ENCODE measurements at regions not wholly inside any gene's neighbourhood (a gene's known extent, or its start where the extent isn't known, plus 50 kb on each side); places are given as distances from the start of the nearest gene placed in this dataset.

- no peak for DNase-seq
- no peaks in the 10 kb centered on the region for H4K20me1 ChIP-seq (ENCODE audit: insufficient read depth, low read length)
- ATAC-seq (ENCODE audit: insufficient read depth, low read depth) = no peak
These were observed 133.7 kb upstream of the FBXL17 start for GRCh38 chr5:108515517-108516105.

DNA sequence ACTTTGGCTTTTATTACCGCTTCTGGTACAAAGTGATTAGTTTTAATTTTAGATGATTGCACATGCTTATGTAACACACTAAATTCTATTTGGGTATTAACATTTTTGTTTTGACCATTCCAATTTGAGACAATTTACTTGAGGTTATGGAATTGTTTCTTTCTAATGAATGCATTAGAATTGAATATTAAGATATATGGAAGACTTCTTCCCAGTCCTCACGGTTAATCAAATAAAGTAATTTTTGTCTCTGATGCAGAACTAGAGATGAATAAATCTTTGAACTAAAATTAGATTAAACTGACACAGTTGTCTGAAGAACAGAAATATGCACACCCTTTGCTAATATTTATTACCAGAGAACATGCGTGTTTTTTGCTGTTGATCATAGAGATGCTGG, 127.1 kb upstream of the FBXL17 start:
- Histone ChIP-seq H2AFZ (ENCODE audit: low read depth, low read length) (no peak overlapping the region), H3K4me3 (ENCODE audit: low read depth in 1 of 2, low read length in 2 of 2) (no peak overlapping the region), H3K4me1 (ENCODE audit: insufficient read depth, low read length) (no peaks in the 10 kb centered on the region), H3K9ac (ENCODE audit: low read depth, low read length) (no peak overlapping the region), H3K79me2 (ENCODE audit: insufficient read depth, low read length) (no peaks in the 10 kb centered on the region), H4K20me1 (ENCODE audit: insufficient read depth, low read length) (no peaks in the 10 kb centered on the region), H3K9me3 (ENCODE audit: insufficient read depth, low read length, severe bottlenecking) (no peaks in the 10 kb centered on the region), H3K27ac (ENCODE audit: low read length) (no peak overlapping the region), H3K4me2 (ENCODE audit: insufficient read depth, low read length) (no peak overlapping the region), H3K27me3 (ENCODE audit: insufficient read depth, low read length, poor library complexity) (no peaks in the 10 kb centered on the region), H3K36me3 (ENCODE audit: insufficient read depth, low read length) (no peaks in the 10 kb centered on the region)
- ATAC-seq (ENCODE audit: insufficient read depth, low read depth) (no peak), DNase-seq (no peak)
- no peak for TF ChIP-seq EZH2 (IDR thresholded peaks at IDR 0.05; ENCODE audit: borderline replicate concordance, low read depth, low read length, severe bottlenecking)
- TF ChIP-seq, protein P1, sequence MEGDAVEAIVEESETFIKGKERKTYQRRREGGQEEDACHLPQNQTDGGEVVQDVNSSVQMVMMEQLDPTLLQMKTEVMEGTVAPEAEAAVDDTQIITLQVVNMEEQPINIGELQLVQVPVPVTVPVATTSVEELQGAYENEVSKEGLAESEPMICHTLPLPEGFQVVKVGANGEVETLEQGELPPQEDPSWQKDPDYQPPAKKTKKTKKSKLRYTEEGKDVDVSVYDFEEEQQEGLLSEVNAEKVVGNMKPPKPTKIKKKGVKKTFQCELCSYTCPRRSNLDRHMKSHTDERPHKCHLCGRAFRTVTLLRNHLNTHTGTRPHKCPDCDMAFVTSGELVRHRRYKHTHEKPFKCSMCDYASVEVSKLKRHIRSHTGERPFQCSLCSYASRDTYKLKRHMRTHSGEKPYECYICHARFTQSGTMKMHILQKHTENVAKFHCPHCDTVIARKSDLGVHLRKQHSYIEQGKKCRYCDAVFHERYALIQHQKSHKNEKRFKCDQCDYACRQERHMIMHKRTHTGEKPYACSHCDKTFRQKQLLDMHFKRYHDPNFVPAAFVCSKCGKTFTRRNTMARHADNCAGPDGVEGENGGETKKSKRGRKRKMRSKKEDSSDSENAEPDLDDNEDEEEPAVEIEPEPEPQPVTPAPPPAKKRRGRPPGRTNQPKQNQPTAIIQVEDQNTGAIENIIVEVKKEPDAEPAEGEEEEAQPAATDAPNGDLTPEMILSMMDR (IDR thresholded peaks at IDR 0.05; ENCODE audit: borderline replicate concordance, extremely low read depth, low read length, poor library complexity, severe bottlenecking) = no peak

More at GRCh38 chr5:108515517-108516105, 133.7 kb upstream of the FBXL17 start:
- Histone ChIP-seq H2AFZ (ENCODE audit: low read depth, low read length) (no peak overlapping the region), H3K4me3 (ENCODE audit: low read depth in 1 of 2, low read length in 2 of 2) (no peak overlapping the region), H3K36me3 (ENCODE audit: insufficient read depth, low read length) (no peaks in the 10 kb centered on the region), H3K27me3 (ENCODE audit: insufficient read depth, low read length, poor library complexity) (no peaks in the 10 kb centered on the region), H3K9ac (ENCODE audit: low read depth, low read length) (no peak overlapping the region), H3K9me3 (ENCODE audit: insufficient read depth, low read length, severe bottlenecking) (no peaks in the 10 kb centered on the region), H3K79me2 (ENCODE audit: insufficient read depth, low read length) (no peaks in the 10 kb centered on the region), H3K4me1 (ENCODE audit: insufficient read depth, low read length) (no peaks in the 10 kb centered on the region), H3K4me2 (ENCODE audit: insufficient read depth, low read length) (no peak overlapping the region), H3K27ac (ENCODE audit: low read length) (no peak overlapping the region)
- TF ChIP-seq EZH2 (IDR thresholded peaks at IDR 0.05; ENCODE audit: borderline replicate concordance, low read depth, low read length, severe bottlenecking) = no peak
- TF ChIP-seq, protein P1 (IDR thresholded peaks at IDR 0.05; ENCODE audit: borderline replicate concordance, extremely low read depth, low read length, poor library complexity, severe bottlenecking) = no peak

DNA sequence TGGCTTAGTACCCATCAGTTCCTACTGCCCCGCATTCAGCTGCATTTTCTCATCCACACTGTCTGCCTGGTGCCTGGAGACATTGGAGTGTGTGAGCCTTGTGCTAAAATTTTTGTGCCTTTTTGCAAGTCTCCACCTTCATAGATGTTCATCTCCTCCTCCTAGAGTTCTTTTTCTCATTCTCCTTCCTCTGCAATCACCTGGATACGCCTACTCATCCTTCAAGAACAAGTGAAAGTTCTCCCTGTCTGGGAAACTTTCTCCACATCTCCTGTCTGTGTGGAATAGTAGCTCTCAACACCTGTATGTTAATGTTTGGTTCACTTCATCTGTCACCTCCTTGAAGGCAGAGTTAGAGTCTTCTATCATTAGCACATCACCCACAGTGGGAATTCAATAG, 125.7 kb upstream of the FBXL17 start:
- no peak for DNase-seq
- TF ChIP-seq EZH2 (IDR thresholded peaks at IDR 0.05; ENCODE audit: borderline replicate concordance, low read depth, low read length, severe bottlenecking) = no peak
- TF ChIP-seq, protein P1 (IDR thresholded peaks at IDR 0.05; ENCODE audit: borderline replicate concordance, extremely low read depth, low read length, poor library complexity, severe bottlenecking) = no peak
- H2AFZ ChIP-seq (ENCODE audit: low read depth, low read length) = no peak overlapping the region
- no peaks in the 10 kb centered on the region for H3K36me3 ChIP-seq (ENCODE audit: insufficient read depth, low read length)
- H3K79me2 ChIP-seq (ENCODE audit: insufficient read depth, low read length) = no peaks in the 10 kb centered on the region
- no peaks in the 10 kb centered on the region for H3K9me3 ChIP-seq (ENCODE audit: insufficient read depth, low read length, severe bottlenecking)
- no peak for ATAC-seq (ENCODE audit: insufficient read depth, low read depth)
- H3K27ac ChIP-seq (ENCODE audit: low read length) = no peak overlapping the region
- no peaks in the 10 kb centered on the region for H3K4me1 ChIP-seq (ENCODE audit: insufficient read depth, low read length)
- no peak overlapping the region for H3K9ac ChIP-seq (ENCODE audit: low read depth, low read length)
- H3K4me2 ChIP-seq (ENCODE audit: insufficient read depth, low read length) = no peak overlapping the region
- H3K4me3 ChIP-seq (ENCODE audit: low read depth in 1 of 2, low read length in 2 of 2) = no peak overlapping the region
- no peaks in the 10 kb centered on the region for H3K27me3 ChIP-seq (ENCODE audit: insufficient read depth, low read length, poor library complexity)
- no peaks in the 10 kb centered on the region for H4K20me1 ChIP-seq (ENCODE audit: insufficient read depth, low read length)
